ENCODE measurements at regions not wholly inside any gene's neighbourhood (a gene's known extent, or its start where the extent isn't known, plus 50 kb on each side); places are given as distances from the start of the nearest gene placed in this dataset.

DNA sequence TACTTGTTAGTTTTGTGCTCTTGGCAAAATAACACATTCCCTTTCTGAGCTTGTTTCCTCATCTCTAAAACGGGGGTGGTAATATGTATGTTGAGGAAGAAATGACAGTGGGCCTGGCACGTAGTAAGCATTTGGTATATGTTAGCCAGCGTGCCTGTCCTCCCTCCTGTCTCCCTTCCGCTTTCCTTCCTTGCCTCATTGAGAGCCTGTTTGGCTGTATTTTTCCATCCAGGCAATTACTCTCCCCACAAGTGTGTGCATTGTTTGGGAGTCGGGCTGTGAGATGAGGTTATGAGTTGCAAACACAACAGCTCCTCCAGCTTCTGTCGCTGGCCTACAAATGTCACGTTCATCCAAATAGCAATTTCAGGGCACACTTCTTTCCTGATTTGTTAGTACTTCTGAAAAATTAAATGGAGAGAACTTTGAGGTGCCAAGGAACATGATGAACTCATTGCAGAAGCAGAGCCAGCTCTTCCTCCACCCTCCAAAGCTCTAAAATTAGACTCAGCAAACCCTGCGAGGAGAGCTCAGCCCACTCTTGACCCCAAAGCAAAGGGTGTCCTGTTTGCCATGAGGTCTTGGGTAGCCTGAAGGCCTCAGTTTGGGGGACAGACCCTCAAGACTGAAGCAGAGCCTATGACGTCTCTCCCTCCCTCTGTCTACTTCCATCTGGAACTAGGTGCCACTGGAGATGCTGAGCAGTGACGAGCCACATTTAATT is 50.7 kb upstream of the TOX2 start:
- Mint-ChIP-seq H3K27me3 (peaks cover 4% of the 10 kb centered on the region), H3K9me3 (no peaks in the 10 kb centered on the region), H3K36me3 (no peaks in the 10 kb centered on the region), H3K27ac (no peak overlapping the region), H3K4me1 (no peaks in the 10 kb centered on the region), H3K4me3 (no peak overlapping the region)
- no peak for DNase-seq

DNA sequence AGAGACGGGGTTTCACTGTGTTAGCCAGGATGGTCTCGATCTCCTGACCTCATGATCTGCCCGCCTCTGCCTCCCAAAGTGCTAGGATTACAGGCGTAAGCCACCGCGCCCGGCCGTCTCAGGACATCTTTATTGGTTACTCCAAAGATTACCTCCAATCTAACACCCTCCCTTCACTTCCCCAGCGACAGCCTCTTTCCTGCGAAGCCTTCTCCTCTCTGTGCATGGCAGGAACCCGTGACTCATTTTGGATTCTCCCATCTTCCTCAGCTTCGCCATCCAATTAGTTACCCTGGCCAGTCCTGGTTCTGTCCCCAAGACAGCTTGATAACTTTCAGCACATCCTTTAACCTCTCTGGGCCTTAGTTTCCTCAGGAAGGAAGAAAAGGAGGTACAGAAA is 51.3 kb upstream of the TOX2 start:
- Mint-ChIP-seq H3K9me3 (no peaks in the 10 kb centered on the region), H3K27ac (no peak overlapping the region), H3K36me3 (no peaks in the 10 kb centered on the region), H3K4me3 (no peak overlapping the region), H3K4me1 (no peaks in the 10 kb centered on the region), H3K27me3 (peaks cover 4% of the 10 kb centered on the region)
- no peak for DNase-seq

DNA sequence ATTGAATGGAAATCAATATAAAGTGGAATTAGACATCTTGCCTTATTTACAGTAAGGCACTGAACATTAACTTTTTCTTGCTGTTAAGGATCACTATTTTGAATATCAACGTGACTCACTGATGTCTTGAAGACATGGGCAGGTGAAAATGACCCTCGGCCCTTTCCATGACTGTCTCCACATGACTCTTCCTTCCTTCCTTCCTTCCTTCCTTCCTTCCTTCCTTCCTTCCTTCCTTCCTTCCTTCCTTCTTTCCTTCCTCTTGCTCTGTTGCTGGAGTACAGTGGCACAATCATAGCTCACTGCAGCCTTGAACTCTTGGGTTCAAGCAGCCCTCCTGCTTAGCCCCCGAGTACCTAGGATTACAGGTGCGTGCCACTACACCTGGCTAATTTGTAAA is 52.2 kb upstream of the TOX2 start:
- Mint-ChIP-seq H3K27me3 (peaks cover 4% of the 10 kb centered on the region), H3K27ac (no peak overlapping the region), H3K4me1 (no peaks in the 10 kb centered on the region), H3K4me3 (no peak overlapping the region), H3K36me3 (no peaks in the 10 kb centered on the region), H3K9me3 (no peaks in the 10 kb centered on the region)
- DNase-seq = no peak

DNA sequence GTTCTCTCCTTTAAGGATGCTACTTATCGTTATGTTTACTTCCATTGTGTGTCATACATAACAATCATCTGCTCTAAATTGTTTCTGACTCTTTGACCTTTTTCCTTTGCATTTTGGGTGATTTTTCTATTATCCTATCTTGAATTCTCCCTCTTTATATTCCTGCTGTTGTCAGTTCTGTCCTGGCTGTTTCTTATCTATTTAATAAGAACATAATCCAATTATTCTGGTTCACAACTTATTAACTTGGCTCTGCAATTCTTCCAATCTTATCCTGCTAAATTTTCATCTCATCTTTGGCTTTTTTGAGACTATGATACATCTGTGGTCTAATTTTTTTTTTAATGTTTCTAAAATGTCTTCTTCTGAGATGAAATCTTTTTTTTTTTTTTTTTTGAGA is 54.7 kb upstream of the TOX2 start:
- Mint-ChIP-seq H3K9me3 (peaks cover 4% of the 10 kb centered on the region), H3K27ac (no peak overlapping the region), H3K4me1 (no peaks in the 10 kb centered on the region), H3K4me3 (no peak overlapping the region), H3K27me3 (peaks cover 4% of the 10 kb centered on the region), H3K36me3 (no peaks in the 10 kb centered on the region)
- DNase-seq = no peak

DNA sequence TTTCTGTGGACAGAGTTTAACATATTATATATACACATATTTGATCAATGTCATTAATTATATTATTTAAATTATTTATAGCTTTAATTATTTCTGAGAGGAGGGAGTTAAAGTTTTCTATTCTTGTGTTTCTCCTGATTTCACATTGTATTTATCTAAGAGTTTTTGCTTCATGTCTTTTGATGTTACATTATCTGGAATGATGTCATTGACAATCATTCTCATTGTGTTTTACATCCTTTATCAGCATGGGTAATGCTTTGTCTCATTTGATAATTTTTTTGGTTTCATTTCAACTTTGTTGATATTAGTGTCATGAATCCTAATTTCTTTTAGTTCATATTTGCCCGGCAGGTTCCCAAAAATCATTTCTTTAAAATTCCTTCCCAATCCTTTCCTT is 56.7 kb upstream of the TOX2 start:
- H3K36me3 Mint-ChIP-seq = no peaks in the 10 kb centered on the region
- H3K9me3 Mint-ChIP-seq = peaks cover 4% of the 10 kb centered on the region
- no peaks in the 10 kb centered on the region for H3K4me1 Mint-ChIP-seq
- no peak overlapping the region for H3K4me3 Mint-ChIP-seq
- H3K27ac Mint-ChIP-seq = no peak overlapping the region
- no peak for DNase-seq
- no peaks in the 10 kb centered on the region for H3K27me3 Mint-ChIP-seq

DNA sequence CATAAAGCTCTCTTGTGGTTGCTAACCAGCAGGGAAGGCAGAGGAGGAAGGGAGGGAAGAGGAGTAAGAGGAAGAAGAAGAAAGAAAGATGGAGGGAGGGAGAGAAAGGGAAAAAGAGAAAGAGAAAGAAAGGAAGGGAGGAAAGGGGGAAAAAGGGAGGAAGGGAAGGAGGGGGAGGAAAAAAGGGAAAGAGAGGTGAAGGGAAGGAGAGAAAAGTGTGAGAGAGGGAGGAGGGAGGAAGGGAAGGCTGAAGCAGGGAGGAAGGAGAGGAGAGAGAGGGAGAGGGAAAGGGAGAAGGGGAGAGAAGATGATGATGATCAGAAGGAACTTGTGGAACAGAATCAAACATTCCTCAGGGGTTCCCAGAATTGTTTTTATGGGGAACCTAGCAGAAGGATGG is 57.5 kb upstream of the TOX2 start:
- Mint-ChIP-seq H3K27ac (no peak overlapping the region), H3K36me3 (no peaks in the 10 kb centered on the region), H3K27me3 (no peaks in the 10 kb centered on the region), H3K9me3 (peaks cover 4% of the 10 kb centered on the region), H3K4me3 (no peak overlapping the region), H3K4me1 (no peaks in the 10 kb centered on the region)
- DNase-seq = no peak

DNA sequence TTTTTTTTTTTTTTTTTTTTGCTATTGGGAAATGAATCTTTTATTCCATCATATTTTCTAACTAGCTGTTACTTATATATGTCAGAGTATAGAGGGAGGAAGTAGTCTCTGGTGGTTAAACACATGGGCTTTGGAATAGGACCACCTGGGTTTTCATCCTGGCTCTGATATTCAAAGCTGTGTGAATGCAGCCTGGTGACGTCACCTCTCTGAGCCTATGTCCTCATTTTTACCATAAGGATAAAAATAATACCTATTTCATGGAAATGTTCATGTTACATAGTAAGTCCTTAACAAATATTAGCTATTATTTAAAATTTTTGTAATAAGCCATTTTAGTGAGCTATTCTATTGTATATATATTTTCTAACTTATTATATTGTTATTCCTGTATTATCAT is 58.8 kb upstream of the TOX2 start:
- DNase-seq = no peak
- Mint-ChIP-seq H3K4me3 (no peak overlapping the region), H3K27me3 (no peaks in the 10 kb centered on the region), H3K27ac (no peak overlapping the region), H3K9me3 (peaks cover 4% of the 10 kb centered on the region), H3K36me3 (no peaks in the 10 kb centered on the region), H3K4me1 (no peaks in the 10 kb centered on the region)

DNA sequence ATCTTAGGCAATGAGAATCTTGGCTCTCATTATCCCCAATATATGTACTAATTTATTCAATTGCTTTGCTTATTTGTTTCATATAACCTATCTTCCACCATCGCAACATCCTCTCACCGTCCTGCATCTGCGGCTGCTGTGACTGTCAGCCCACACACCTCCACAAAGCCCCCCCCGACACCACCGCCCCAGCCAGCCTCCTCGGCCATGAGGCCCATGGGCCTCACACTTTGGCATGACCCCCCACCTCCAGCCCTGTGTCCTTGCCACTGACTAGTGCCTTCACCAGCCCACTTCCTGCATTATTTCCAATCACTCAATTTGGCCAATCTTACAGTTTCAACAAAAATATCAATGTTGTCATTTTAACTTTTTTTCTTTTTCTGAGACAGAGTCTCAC is 60.7 kb upstream of the TOX2 start:
- DNase-seq = no peak
- no peak overlapping the region for H3K4me3 Mint-ChIP-seq
- no peaks in the 10 kb centered on the region for H3K27me3 Mint-ChIP-seq
- H3K4me1 Mint-ChIP-seq = no peaks in the 10 kb centered on the region
- no peaks in the 10 kb centered on the region for H3K36me3 Mint-ChIP-seq
- H3K27ac Mint-ChIP-seq = no peak overlapping the region
- peaks cover 4% of the 10 kb centered on the region for H3K9me3 Mint-ChIP-seq

DNA sequence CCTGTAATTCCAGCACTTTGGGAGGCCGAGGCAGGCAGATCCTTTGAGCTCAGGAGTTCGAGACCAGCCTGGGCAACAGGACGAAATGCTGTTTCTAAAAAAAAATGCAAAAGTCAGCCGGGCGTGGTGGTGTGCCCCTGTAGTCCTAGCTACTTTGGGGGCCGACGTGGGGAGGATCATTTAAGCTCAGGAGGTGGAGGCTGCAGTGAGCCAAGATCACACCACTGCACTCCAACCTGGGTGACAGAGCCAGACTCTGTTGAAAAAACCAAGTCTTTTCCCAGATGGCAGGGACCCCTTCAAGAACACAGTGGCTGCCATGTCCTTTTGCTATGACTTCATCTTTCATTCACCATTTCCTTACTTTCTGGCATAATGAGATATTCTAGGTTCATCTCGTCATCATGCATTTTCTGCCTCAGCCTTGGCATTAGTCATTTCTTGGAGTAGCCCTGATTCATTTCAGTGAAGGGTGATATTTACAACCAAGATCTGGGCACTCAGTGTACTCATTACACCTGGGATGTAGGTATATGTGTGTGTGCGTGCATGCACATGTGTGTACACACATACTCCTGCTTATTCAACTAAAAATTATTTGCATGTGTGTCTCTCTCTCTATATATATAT is 61.4 kb upstream of the TOX2 start:
- Mint-ChIP-seq H3K27me3 (no peaks in the 10 kb centered on the region), H3K36me3 (no peaks in the 10 kb centered on the region), H3K27ac (no peak overlapping the region), H3K9me3 (peaks cover 4% of the 10 kb centered on the region), H3K4me3 (no peak overlapping the region), H3K4me1 (no peaks in the 10 kb centered on the region)
- no peak for DNase-seq

DNA sequence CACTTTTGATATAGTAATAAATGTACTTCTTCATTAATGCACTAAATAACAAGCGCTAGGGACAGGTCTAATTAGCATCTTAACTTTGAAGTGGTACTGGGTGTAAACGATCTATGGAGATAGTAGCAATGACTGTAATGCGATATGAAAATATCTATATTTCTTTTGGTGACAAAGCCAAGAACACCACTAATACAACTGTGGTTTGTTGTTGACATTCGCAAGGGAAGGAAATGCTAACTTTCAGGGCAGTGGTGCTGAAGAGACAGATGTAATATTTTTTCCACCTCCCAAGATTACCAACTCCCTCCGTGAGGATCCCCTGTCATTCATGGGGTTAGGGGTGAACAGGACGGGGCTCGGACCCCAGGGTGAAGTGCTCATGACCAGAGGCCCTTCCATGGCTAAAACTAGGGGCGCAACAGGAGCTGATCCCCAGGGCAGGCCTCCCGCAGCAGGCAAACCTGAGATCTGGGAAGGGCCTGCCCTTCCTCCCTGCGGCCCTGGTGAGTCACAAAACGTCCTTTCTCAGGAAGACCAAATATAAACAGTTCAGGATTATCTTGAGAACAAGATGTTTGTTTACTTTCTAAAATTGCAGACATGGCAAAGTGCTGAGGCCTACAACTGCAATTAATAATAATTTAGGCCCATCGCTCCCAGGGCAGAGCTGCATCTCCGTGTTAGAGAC is 65.0 kb upstream of the TOX2 start:
- Mint-ChIP-seq H3K36me3 (no peaks in the 10 kb centered on the region), H3K4me3 (no peak overlapping the region), H3K4me1 (peaks cover 11% of the 10 kb centered on the region), H3K9me3 (no peaks in the 10 kb centered on the region), H3K27ac (no peak overlapping the region), H3K27me3 (no peaks in the 10 kb centered on the region)
- no peak for DNase-seq

DNA sequence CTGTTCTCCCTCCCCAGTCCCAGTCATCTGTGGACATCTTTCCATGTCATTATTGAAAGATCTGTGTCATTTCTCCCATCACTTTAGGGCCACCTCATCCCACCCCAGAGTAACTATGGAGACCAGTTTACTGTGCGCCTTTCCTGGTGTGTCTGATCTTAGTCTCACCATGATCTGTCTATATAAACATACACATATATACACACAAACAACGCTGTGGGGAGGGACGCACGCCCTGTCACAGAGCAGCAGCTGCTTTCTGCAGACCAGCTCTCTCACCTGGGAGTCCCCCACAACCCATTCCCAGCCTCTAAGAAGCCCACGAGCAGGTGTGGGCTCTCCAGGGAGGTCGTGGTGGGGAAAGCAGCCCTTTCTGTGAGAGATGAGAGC is 68.1 kb upstream of the TOX2 start:
- no peak overlapping the region for H3K4me3 Mint-ChIP-seq
- DNase-seq = no peak
- H3K4me1 Mint-ChIP-seq = peaks cover 11% of the 10 kb centered on the region
- H3K36me3 Mint-ChIP-seq = no peaks in the 10 kb centered on the region
- H3K27me3 Mint-ChIP-seq = no peaks in the 10 kb centered on the region
- no peak overlapping the region for H3K27ac Mint-ChIP-seq
- H3K9me3 Mint-ChIP-seq = no peaks in the 10 kb centered on the region

DNA sequence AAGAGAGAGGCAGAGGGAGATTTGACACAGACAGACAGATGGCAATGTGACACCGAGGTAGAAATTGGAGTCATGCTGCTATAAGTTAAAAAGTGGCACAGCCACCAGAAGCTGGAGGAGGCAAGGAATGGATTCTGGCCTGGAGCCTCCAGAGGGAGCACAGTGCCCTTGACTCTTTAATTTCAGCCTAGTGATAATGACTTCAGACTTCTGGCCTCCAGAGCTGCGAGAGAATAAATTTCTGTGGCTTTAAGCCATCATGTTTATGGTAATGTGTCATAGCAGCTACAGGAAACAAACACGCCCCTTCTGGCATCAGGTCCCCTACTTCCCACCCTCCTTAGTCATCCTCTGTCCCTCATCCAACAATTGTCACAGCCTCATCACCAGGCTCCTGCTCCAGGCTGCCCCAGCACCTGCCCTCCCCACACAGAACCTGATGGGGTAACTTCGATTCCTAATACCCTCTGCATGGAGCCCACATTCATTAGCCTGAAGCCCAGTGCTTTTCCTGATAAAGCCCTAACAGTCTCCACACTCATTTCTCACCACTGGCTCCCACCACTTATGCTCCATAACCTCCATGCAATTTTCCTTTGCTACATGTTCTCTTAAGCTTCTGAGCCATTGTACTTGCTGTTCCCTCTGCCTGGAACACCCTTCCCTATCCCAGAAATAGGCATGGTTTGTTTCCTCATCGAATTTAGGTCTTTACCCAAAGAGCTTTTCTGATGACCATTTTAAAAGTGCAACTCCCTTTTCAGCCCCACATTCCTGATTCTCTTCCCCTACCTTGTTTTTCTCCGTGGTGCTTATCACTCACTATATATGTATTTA is 69.7 kb upstream of the TOX2 start:
- Mint-ChIP-seq H3K9me3 (no peaks in the 10 kb centered on the region), H3K27ac (no peak overlapping the region), H3K4me3 (no peak overlapping the region), H3K27me3 (peaks cover 8% of the 10 kb centered on the region), H3K4me1 (peaks cover 18% of the 10 kb centered on the region), H3K36me3 (no peaks in the 10 kb centered on the region)
- no peak for DNase-seq

DNA sequence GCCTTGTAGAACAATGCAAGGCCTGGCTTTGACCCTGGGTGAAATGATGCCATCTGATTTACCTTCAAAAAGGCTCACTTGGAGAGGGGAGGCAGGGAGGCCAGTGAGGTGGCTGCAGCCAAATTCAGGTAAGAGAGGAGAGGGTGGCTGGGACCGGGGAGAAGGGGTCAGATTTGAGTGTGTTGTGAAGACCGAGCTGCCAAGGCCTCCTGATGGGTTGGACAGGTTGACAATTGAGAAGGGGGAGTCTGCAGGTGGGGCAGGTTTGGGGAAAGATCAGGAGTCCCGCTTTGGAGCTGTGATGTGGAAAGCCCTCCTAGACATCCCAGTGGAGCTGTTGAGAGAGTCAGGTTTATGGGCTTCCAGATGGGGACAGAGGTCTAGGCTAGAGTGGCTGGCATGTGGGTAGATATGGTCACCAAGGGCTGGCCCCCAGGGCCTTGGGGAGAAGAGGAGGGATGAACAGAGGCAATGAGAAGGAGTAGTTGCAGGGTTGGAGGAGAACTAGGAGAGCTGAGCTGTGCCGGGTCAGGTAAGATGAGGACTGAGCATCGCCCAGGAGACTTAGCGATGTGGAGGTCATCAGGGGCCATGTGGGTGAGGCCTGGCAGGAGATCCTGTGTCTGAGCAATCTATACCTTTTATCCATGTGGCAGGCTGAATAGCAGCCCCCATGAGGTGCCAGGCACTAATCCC is 70.5 kb upstream of the TOX2 start:
- no peak overlapping the region for H3K27ac Mint-ChIP-seq
- H3K9me3 Mint-ChIP-seq = no peaks in the 10 kb centered on the region
- no peaks in the 10 kb centered on the region for H3K36me3 Mint-ChIP-seq
- no peak overlapping the region for H3K4me3 Mint-ChIP-seq
- peaks cover 12% of the 10 kb centered on the region for H3K27me3 Mint-ChIP-seq
- DNase-seq = no peak
- H3K4me1 Mint-ChIP-seq = peaks cover 26% of the 10 kb centered on the region

DNA sequence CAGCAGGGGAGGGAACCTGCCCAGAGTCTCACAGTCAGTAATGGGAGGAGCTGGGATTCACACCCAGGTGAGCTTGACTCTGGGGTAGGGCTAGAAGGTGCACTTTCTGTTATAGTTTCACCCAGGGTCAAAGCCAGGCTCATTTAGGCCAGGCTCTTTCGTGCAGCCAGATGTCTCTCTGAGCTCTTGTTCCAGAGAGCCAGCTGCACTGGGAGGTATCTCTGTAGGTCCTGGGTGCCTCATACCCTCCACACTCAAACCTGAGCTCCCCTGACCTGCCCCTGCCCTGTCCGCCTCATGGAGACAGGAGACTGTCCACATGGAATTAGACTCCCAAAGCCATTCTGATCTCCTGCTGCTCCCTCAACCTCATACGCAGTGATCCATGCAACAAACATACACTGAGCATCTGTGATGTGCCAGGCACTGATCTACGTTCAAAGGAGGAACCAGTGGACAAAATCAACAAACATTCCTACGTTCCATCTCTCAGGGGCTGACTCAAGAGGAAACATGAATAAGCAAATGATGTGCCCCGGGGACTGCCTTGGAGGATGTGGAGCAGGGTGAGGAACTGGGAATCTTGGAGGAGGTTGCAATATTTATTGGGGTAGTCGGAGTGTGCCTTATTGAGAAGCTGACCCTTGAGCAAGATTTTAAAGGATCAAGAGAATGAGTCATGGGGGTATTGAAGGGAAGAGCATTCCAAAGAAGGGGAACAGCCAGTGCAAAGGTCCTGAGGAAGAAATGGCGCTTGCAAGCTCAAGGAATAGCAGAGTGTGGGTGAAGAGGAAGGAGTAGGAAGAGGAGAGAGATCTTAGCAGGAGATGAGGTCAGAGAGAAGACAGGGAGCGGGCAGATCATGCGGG is 71.3 kb upstream of the TOX2 start:
- no peak for DNase-seq
- Mint-ChIP-seq H3K4me1 (peaks cover 33% of the 10 kb centered on the region), H3K27ac (no peak overlapping the region), H3K4me3 (no peak overlapping the region), H3K27me3 (peaks cover 12% of the 10 kb centered on the region), H3K9me3 (no peaks in the 10 kb centered on the region), H3K36me3 (no peaks in the 10 kb centered on the region)

All from activated naive CD8-positive, alpha-beta T cell treated with anti-CD3 and anti-CD28 coated beads for 36 hours (primary cell).